Mammary epithelial cell (primary cell): ENCODE measurements at regions not wholly inside any gene's neighbourhood (a gene's known extent, or its start where the extent isn't known, plus 50 kb on each side); places are given as distances from the start of the nearest gene placed in this dataset.

Experiments used
- CTCF ChIP-seq, 2 donors: IDR thresholded peaks in 1 of 2; conservative IDR thresholded peaks in 1 of 2; 2 replicates each; pipeline ENCODE4 v1.5.1; 2011 to 2012; ENCODE audit warnings: inconsistent platforms in 2 of 2, low read length in 2 of 2, mild to moderate bottlenecking in 2 of 2, control low read depth in 1 of 2, low read depth in 1 of 2; ENCODE audit not compliant: insufficient read depth in 1 of 2; ENCODE audit errors: extremely low read depth in 1 of 2
- EZH2 ChIP-seq: IDR thresholded peaks from 2 replicates; pipeline ENCODE4 v1.6.1; 2012; ENCODE audit warnings: low read length, inconsistent platforms, borderline replicate concordance

- TF ChIP-seq CTCF (conservative IDR thresholded peaks at IDR 0.05 in 1 of 2, IDR thresholded peaks at IDR 0.05 in 1 of 2; ENCODE audit: extremely low read depth in 1 of 2, insufficient read depth in 1 of 2, low read depth in 1 of 2, low read length in 2 of 2) (no peak), EZH2 (no peak)
These were observed 68.9 kb downstream of the EDN1 start for GRCh38 chr6:12359036-12359435.
